ENCODE measurements at regions not wholly inside any gene's neighbourhood (a gene's known extent, or its start where the extent isn't known, plus 50 kb on each side); places are given as distances from the start of the nearest gene placed in this dataset.

DNA sequence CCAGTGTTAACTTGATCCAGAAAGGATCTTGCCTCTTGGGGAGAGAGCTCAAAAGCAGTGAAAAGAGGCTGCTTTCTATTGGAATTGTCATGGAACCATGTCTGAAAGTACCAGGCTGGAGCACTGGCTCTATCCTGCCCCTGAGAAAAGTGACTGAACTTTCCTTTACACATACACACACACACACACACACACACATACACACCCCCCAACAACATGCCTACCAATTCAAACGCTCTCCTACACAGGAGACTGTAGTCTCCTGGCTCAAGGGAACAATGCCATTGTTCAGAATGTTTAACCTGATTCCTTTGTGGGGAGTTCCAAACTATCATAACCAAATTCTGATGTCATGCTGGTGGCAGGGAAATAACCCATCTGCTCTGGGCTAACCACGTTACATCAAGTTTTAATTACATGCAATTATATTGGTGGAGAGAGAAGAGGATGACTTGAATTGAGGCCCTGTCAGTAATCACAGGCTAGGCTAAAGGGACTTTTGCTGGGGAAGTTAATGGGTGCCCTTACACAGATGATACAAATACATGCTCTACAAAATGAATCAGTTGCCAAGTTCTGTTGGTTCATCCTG, 52.3 kb upstream of the DUSP10 start:
- TF ChIP-seq POLR2A (IDR thresholded peaks at IDR 0.05) (no peak), CTCF (IDR thresholded peaks at IDR 0.05) (no peak), POLR2AphosphoS5 (IDR thresholded peaks at IDR 0.05) (no peak)

Data from prostate gland (tissue), 2 donors.